ENCODE measurements at regions not wholly inside any gene's neighbourhood (a gene's known extent, or its start where the extent isn't known, plus 50 kb on each side); places are given as distances from the start of the nearest gene placed in this dataset.

GRCh38 chr14:61992926-61993325, 230.7 kb downstream of the SNAPC1 start:
- Histone ChIP-seq H2AFZ (ENCODE audit: low read depth) (no peak overlapping the region), H3K9ac (no peak overlapping the region), H3K4me3 (IDR thresholded peaks at IDR 0.05; ENCODE audit: insufficient read depth, low read depth, low read length) (no peak overlapping the region), H3K27me3 (ENCODE audit: insufficient read depth, low read depth) (no peaks in the 10 kb centered on the region), H3K36me3 (ENCODE audit: insufficient read depth) (no peaks in the 10 kb centered on the region), H3K4me2 (no peak overlapping the region), H3K79me2 (ENCODE audit: insufficient read depth, low read depth) (no peaks in the 10 kb centered on the region), H3K27ac (no peak overlapping the region), H3K4me1 (ENCODE audit: low read depth, poor library complexity, severe bottlenecking) (no peaks in the 10 kb centered on the region), H4K20me1 (ENCODE audit: insufficient read depth) (no peaks in the 10 kb centered on the region)
- no peak for TF ChIP-seq CTCF (conservative IDR thresholded peaks at IDR 0.05; ENCODE audit: low read depth, low read length)

GRCh38 chr14:61994589-61994988, 232.4 kb downstream of the SNAPC1 start:
- Histone ChIP-seq H3K79me2 (ENCODE audit: insufficient read depth, low read depth) (no peaks in the 10 kb centered on the region), H2AFZ (ENCODE audit: low read depth) (no peak overlapping the region), H3K4me3 (IDR thresholded peaks at IDR 0.05; ENCODE audit: insufficient read depth, low read depth, low read length) (no peak overlapping the region), H4K20me1 (ENCODE audit: insufficient read depth) (no peaks in the 10 kb centered on the region), H3K36me3 (ENCODE audit: insufficient read depth) (no peaks in the 10 kb centered on the region), H3K4me2 (no peak overlapping the region), H3K4me1 (ENCODE audit: low read depth, poor library complexity, severe bottlenecking) (no peaks in the 10 kb centered on the region), H3K27ac (no peak overlapping the region), H3K27me3 (ENCODE audit: insufficient read depth, low read depth) (no peaks in the 10 kb centered on the region), H3K9ac (no peak overlapping the region)
- no peak for TF ChIP-seq CTCF (conservative IDR thresholded peaks at IDR 0.05; ENCODE audit: low read depth, low read length)

GRCh38 chr14:61996753-61997152, 234.5 kb downstream of the SNAPC1 start:
- Histone ChIP-seq H4K20me1 (ENCODE audit: insufficient read depth) (no peaks in the 10 kb centered on the region), H3K36me3 (ENCODE audit: insufficient read depth) (no peaks in the 10 kb centered on the region), H3K27me3 (ENCODE audit: insufficient read depth, low read depth) (no peaks in the 10 kb centered on the region), H3K79me2 (ENCODE audit: insufficient read depth, low read depth) (no peaks in the 10 kb centered on the region), H3K27ac (no peak overlapping the region), H3K4me2 (no peak overlapping the region), H3K4me3 (IDR thresholded peaks at IDR 0.05; ENCODE audit: insufficient read depth, low read depth, low read length) (no peak overlapping the region), H3K9ac (no peak overlapping the region), H2AFZ (ENCODE audit: low read depth) (no peak overlapping the region), H3K4me1 (ENCODE audit: low read depth, poor library complexity, severe bottlenecking) (no peaks in the 10 kb centered on the region)
- no peak for TF ChIP-seq CTCF (conservative IDR thresholded peaks at IDR 0.05; ENCODE audit: low read depth, low read length)

GRCh38 chr14:61997161-61997560, 234.9 kb downstream of the SNAPC1 start:
- H3K4me2 ChIP-seq = no peak overlapping the region
- H4K20me1 ChIP-seq (ENCODE audit: insufficient read depth) = no peaks in the 10 kb centered on the region
- TF ChIP-seq CTCF (conservative IDR thresholded peaks at IDR 0.05; ENCODE audit: low read depth, low read length) = no peak
- H3K9ac ChIP-seq = no peak overlapping the region
- H3K79me2 ChIP-seq (ENCODE audit: insufficient read depth, low read depth) = no peaks in the 10 kb centered on the region
- no peak overlapping the region for H2AFZ ChIP-seq (ENCODE audit: low read depth)
- no peak overlapping the region for H3K4me3 ChIP-seq (IDR thresholded peaks at IDR 0.05; ENCODE audit: insufficient read depth, low read depth, low read length)
- H3K27ac ChIP-seq = no peak overlapping the region
- H3K36me3 ChIP-seq (ENCODE audit: insufficient read depth) = no peaks in the 10 kb centered on the region
- no peaks in the 10 kb centered on the region for H3K27me3 ChIP-seq (ENCODE audit: insufficient read depth, low read depth)
- no peaks in the 10 kb centered on the region for H3K4me1 ChIP-seq (ENCODE audit: low read depth, poor library complexity, severe bottlenecking)

- Histone ChIP-seq H2AFZ (ENCODE audit: low read depth) (no peak overlapping the region), H3K27ac (no peak overlapping the region)
- no peak for TF ChIP-seq CTCF (conservative IDR thresholded peaks at IDR 0.05; ENCODE audit: low read depth, low read length)
These were observed 239.7 kb downstream of the SNAPC1 start for GRCh38 chr14:62001963-62002362.

More at GRCh38 chr14:62001963-62002362, 239.7 kb downstream of the SNAPC1 start:
- H3K9ac ChIP-seq = no peak overlapping the region
- H3K4me1 ChIP-seq (ENCODE audit: low read depth, poor library complexity, severe bottlenecking) = no peaks in the 10 kb centered on the region
- no peak overlapping the region for H3K4me3 ChIP-seq (IDR thresholded peaks at IDR 0.05; ENCODE audit: insufficient read depth, low read depth, low read length)
- H4K20me1 ChIP-seq (ENCODE audit: insufficient read depth) = no peaks in the 10 kb centered on the region
- no peaks in the 10 kb centered on the region for H3K36me3 ChIP-seq (ENCODE audit: insufficient read depth)
- H3K27me3 ChIP-seq (ENCODE audit: insufficient read depth, low read depth) = no peaks in the 10 kb centered on the region
- no peak overlapping the region for H3K4me2 ChIP-seq
- H3K79me2 ChIP-seq (ENCODE audit: insufficient read depth, low read depth) = no peaks in the 10 kb centered on the region

Measured in KMS-11 (cell line).